SK-N-MC (cell line): ENCODE measurements at regions not wholly inside any gene's neighbourhood (a gene's known extent, or its start where the extent isn't known, plus 50 kb on each side); places are given as distances from the start of the nearest gene placed in this dataset.
A peak's percentile ranks its signal among the peaks of the same experiment; 100 is the strongest.

ENCODE experiments used
- DNase-seq: peaks from one replicate; pipeline ENCODE4 v3.0.0-alpha.2; 2011; ENCODE audit warnings: low read depth, low spot score
- H3K27ac ChIP-seq: fragments of 200-600 bp; sonication (generic); 2 replicates; pipeline ENCODE4 v1.5.1; 2016; ENCODE audit warnings: mixed run types
- H3K36me3 ChIP-seq: fragments of 200-600 bp; sonication (generic); 2 replicates; pipeline ENCODE4 v1.6.1; 2017; ENCODE audit warnings: antibody characterized with exemption, low read length, mixed read lengths; ENCODE audit not compliant: insufficient read depth
- H3K4me3 ChIP-seq: fragments of 200-600 bp; sonication (generic); 2 replicates; pipeline ENCODE4 v1.5.1; 2016
- H3K9ac ChIP-seq: fragments of 200-600 bp; sonication (generic); 2 replicates; pipeline ENCODE4 v1.8.0; 2017; ENCODE audit warnings: mixed run types, mixed read lengths; ENCODE audit not compliant: insufficient read length
- H3K9me3 ChIP-seq: fragments of 200-600 bp; sonication (generic); 2 replicates; pipeline ENCODE4 v1.6.1; 2017; ENCODE audit warnings: low read depth, mild to moderate bottlenecking, antibody characterized with exemption, low read length, moderate library complexity, mixed read lengths
- EZH2 ChIP-seq: fragments of 200-600 bp; sonication (generic); IDR thresholded peaks from one replicate; pipeline ENCODE4 v1.6.1; 2017; ENCODE audit warnings: antibody characterized with exemption
- FOXP2 ChIP-seq: optimal IDR thresholded peaks from 2 replicates; pipeline ENCODE3; 2011; ENCODE audit warnings: mild to moderate bottlenecking, moderate library complexity; ENCODE audit not compliant: insufficient read depth; ENCODE audit errors: extremely low read length, control extremely low read depth
- POLR2AphosphoS5 ChIP-seq: IDR thresholded peaks from 2 replicates; pipeline ENCODE4 v1.6.1; 2012; ENCODE audit warnings: mild to moderate bottlenecking, low read depth, low read length, borderline replicate concordance

DNA sequence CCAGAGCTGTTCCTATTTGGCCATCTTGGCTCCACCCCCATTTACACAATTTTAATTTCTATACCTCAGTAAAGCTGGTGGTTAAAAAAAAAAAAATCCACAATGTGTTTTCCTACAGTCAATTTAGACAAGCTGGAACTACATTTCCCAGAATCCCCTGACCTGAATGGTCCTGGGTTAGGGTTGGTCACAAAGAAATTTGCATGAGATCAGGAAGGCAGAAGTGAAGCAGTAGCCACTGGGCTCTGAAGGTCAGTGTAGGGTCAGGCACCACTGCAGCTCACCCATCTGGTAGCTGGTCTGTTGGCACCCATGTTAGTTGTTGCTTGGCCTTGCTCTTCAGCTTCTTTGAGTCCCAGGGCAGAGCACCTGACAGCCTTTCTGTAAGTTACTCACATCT is 210.7 kb upstream of the API5 start:
- DNase-seq = no peak
- Histone ChIP-seq H3K4me3 (no peak overlapping the region), H3K9me3 (no peaks in the 10 kb centered on the region), H3K36me3 (no peaks in the 10 kb centered on the region), H3K9ac (no peak overlapping the region), H3K27ac (no peak overlapping the region)
- TF ChIP-seq POLR2AphosphoS5 (no peak), EZH2 (no peak), FOXP2 (no peak)

DNA sequence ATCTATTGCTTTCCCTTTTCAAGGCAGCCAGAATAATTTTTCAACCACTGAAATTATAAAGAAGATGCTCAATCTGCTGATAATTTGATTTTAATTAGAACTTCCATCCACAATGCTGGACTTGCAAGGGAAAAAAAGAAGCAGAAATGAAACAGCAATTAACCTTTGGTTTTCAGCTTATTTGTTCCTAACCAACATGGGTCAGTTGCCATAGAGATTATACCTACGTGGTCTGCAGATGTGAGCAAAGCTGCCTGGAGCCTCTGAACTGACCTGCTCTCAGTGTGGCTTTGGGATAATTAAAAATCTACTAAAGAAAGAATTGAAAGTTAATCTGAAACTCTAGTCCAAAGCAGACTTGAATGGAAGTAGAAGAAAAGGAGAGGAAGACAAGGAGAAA is 195.7 kb upstream of the API5 start:
- Histone ChIP-seq H3K27ac (no peak overlapping the region), H3K9me3 (no peaks in the 10 kb centered on the region), H3K36me3 (no peaks in the 10 kb centered on the region), H3K9ac (no peak overlapping the region), H3K4me3 (no peak overlapping the region)
- TF ChIP-seq POLR2AphosphoS5 = no peak
- TF ChIP-seq EZH2 = no peak
- TF ChIP-seq FOXP2 = no peak
- DNase-seq = no peak

DNA sequence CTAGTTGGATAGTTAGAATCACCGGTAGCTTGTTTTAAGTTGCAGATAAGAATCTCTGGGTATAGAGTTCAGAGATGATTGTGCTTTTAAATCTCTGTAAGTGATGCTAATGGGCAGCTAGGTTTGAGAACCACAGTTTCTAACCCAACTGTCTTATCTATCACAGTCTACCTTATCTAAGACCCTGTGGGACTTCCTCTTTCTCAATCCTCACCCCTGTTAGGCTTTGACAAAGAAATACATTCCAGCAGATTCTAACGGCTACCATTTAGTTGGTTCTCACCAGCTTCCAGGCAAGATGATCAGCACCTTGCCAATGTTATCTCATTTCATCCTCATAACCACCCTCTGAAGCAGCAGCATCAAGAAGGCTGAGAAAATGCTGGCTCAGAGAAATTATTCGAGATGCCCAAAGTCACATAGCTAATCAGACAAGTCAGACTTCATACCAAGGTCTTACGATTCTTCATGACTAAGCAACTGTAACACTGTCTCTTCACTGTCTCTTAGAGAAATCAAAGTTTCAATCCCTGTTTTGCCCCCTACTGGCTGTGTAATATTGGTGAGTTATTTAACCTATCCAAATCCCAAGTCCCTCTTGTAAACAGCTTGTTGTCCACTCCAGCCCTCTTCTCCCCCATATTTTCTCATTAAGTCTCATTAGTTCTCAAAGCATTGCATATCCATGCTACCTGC is 192.4 kb upstream of the API5 start:
- no peak for TF ChIP-seq FOXP2
- TF ChIP-seq EZH2 = no peak
- no peak for TF ChIP-seq POLR2AphosphoS5
- no peaks in the 10 kb centered on the region for H3K9me3 ChIP-seq
- H3K27ac ChIP-seq = no peak overlapping the region
- no peak overlapping the region for H3K9ac ChIP-seq
- H3K36me3 ChIP-seq = no peaks in the 10 kb centered on the region
- H3K4me3 ChIP-seq = no peak overlapping the region
- DNase-seq = no peak

DNA sequence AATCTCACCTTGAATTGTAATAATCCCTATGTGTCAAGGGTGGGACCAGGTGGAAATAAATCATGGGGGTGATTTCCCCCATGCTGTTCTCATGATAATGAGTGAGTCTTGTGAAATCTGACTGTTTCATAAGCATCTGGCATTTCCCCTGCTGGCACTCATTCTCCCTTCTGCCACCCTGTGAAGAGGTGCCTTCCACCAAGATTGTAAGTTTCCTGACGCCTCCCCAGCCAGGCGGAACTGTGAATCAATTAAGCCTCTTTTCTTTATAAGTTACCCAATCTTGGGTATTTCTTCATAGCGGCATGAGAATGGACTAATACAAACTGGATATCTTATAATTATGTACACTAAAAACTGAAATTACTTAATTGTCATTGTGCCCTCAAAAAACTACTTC is 189.2 kb upstream of the API5 start:
- no peak overlapping the region for H3K27ac ChIP-seq
- H3K9me3 ChIP-seq = no peaks in the 10 kb centered on the region
- no peak overlapping the region for H3K4me3 ChIP-seq
- no peak for DNase-seq
- no peaks in the 10 kb centered on the region for H3K36me3 ChIP-seq
- TF ChIP-seq POLR2AphosphoS5 (no peak), FOXP2 (no peak), EZH2 (no peak)
- H3K9ac ChIP-seq = no peak overlapping the region

DNA sequence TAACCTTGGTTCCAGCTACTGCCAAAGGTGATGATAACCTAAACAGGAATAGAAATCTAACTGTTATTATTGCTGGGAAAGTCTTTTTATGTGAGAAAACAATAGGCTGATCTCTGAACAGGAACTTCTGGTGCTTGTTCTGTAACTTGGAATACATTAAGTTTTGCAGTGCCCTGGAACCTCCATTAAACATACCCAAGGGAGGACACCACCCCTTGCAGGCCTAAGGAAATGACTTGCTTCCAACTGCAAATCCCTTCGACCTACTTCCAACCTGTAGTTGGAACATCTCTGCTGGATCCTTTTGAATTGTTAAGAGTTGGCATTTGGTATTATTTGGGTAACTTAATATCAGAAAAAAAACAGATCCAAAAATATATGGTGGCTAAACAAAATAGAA is 188.4 kb upstream of the API5 start:
- Histone ChIP-seq H3K4me3 (no peak overlapping the region), H3K36me3 (no peaks in the 10 kb centered on the region), H3K9me3 (no peaks in the 10 kb centered on the region), H3K9ac (no peak overlapping the region), H3K27ac (no peak overlapping the region)
- DNase-seq = no peak
- TF ChIP-seq FOXP2 (no peak), EZH2 (no peak), POLR2AphosphoS5 (no peak)

DNA sequence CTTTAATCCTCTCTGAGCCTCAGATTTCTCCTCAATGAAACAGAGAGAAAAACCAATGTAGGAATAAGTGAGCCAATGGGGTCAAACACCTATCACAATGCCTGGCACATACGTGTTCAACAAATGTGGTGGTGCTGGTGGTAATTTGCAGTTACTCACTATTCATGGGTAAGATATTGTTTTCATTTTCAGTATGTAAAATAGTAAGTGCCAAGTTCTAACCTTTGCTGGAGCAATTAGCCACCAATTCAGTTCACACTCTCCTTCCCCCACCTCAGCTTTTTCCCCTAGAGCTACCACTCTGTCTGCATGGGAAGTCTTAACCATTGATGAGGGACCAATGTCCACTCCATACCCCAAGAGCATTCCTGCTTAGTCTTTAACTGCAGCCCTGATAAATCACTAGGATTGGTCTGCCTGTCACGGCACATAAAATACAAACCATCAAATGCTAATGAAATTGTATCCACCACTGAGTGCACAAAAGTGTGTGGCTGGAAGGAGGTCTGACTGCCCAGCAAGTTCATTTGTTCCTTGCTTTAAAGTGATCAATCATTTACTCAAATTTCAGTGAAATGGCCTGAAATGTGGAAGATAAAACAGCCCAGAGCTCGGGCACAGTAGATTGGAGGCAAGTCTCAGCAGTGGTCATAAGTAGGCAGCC is 187.4 kb upstream of the API5 start:
- no peak overlapping the region for H3K4me3 ChIP-seq
- H3K27ac ChIP-seq = no peak overlapping the region
- H3K9ac ChIP-seq = no peak overlapping the region
- H3K36me3 ChIP-seq = no peaks in the 10 kb centered on the region
- TF ChIP-seq POLR2AphosphoS5 = no peak
- H3K9me3 ChIP-seq = no peaks in the 10 kb centered on the region
- DNase-seq = no peak

DNA sequence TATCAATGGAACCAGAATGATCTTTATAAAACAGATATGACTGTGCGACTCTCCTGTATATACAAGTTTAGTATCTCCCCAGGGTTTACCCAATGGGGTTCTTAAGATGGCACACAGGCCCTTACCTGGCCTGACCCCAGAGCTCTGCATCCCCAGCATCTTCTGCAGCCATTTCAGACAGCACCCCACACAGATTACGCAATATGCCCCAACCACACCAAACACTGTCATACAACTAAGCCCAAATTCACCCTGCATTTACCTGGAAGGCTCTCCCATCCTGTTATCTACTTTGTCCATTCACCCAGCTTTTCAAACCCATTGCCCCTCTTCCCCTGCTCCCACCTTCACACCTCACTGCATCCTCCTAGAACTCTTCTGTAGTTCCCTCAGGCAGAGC is 182.5 kb upstream of the API5 start:
- Histone ChIP-seq H3K27ac (no peak overlapping the region), H3K9me3 (no peaks in the 10 kb centered on the region), H3K9ac (no peak overlapping the region), H3K36me3 (no peaks in the 10 kb centered on the region), H3K4me3 (no peak overlapping the region)
- DNase-seq = no peak
- no peak for TF ChIP-seq EZH2
- TF ChIP-seq FOXP2 = no peak
- TF ChIP-seq POLR2AphosphoS5 = no peak

DNA sequence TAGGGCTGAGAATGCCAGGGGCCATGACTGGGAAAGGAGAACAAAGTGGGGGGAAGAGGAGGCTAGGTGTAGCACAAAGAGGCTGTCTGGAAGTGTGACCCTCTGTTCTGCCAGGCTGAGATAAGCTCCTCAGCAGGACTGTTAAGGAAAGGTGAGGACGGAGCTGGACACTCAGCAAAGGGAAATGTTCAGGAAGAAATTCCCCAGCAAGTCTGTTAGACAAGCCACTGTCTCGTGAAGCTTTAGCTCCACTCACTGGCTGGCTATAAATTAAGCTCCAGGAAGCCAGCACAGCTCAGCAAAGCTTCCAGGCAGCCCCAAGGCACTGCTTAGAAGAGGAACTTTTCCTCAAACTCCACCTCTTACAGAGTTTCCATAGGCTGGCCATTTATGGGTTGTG is 181.2 kb upstream of the API5 start:
- peak; percentile 34 for DNase-seq
- TF ChIP-seq FOXP2 = no peak
- TF ChIP-seq EZH2 = no peak
- TF ChIP-seq POLR2AphosphoS5 = no peak
- H3K27ac ChIP-seq = peak overlapping the region; percentile 73

DNA sequence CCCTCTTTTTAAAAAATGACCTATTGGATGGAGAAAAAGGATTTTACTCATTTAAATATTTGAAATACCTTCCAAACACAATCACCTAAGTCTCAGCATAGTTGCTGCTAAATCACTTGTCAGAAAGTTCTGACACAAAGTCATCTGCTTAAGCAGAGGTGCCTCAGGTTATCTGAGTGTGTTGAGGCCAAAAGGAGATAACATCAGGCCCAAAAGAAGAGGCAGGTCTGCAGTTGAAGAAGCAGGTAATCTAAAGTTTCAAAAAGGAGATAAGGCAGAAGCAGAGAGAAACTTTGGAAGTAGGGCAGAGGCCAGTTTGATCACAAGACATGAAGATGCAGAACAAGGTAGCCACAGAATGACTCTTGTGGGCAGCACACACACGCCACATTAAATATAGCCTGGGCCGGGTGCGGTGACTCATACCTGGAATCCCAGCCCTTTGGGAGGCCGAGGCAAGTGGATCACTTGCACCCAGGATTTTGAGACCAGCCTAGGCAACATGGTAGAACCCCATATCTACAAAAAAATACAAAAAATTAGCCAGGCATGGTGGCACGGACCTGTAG is 175.7 kb upstream of the API5 start:
- no peak for DNase-seq
- Histone ChIP-seq H3K9ac (no peak overlapping the region), H3K36me3 (no peaks in the 10 kb centered on the region), H3K9me3 (no peaks in the 10 kb centered on the region), H3K4me3 (no peak overlapping the region), H3K27ac (no peak overlapping the region)
- TF ChIP-seq POLR2AphosphoS5 (no peak), FOXP2 (no peak), EZH2 (no peak)

More for the DNA sequence above, 181.2 kb upstream of the API5 start:
- Histone ChIP-seq H3K9ac (no peak overlapping the region), H3K36me3 (no peaks in the 10 kb centered on the region), H3K9me3 (no peaks in the 10 kb centered on the region), H3K4me3 (peak overlapping the region; percentile 62)
